ENCODE measurements at regions not wholly inside any gene's neighbourhood (a gene's known extent, or its start where the extent isn't known, plus 50 kb on each side); places are given as distances from the start of the nearest gene placed in this dataset.

DNA sequence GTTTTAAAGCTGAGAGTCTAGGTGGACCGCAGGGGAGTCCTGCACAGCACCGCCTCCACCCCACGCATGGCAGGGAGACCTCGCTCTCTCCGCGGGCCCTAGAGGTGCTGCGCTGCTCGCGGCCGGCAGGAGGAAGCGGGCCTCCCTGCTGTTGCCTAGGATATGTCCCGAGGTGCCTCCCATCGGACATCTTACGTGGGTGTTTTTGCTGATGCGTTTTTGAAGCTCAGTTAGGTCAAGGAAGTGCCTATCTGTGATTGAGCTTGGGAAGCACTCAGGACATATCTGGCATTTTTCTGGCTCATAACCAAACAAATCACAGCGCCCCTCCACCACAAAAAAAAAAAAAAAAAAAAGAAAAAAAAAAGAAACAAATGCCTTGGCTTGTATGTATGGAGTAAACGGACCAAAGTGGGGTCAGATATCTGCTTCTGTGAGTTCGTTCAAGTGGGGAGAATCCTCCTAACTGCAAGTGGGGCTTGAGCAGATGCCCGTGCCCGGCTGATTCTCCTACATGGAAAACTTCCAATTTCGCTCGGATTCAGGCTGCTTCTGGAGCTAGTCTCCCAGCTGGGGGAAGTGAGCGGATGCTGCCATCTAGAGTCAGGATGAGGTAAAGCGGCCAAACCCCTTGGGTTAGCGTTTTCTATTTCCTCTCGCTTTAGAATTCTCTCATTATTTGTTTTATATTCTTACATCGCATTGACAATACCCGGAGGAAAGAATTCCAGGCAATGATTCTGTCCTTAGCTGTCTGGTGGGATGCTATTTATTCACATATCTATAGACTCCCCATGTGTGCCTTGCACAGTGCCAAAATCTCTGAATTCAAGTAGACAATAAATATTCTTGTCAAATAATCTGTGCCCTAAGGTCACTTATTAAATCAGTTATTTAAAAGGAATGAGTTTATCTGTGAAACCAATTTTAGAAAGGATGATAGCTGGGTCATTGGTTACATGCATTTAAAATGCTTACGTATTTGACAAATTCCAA is 95.3 kb downstream of the CD8B2 start:
- TF ChIP-seq, protein P1, sequence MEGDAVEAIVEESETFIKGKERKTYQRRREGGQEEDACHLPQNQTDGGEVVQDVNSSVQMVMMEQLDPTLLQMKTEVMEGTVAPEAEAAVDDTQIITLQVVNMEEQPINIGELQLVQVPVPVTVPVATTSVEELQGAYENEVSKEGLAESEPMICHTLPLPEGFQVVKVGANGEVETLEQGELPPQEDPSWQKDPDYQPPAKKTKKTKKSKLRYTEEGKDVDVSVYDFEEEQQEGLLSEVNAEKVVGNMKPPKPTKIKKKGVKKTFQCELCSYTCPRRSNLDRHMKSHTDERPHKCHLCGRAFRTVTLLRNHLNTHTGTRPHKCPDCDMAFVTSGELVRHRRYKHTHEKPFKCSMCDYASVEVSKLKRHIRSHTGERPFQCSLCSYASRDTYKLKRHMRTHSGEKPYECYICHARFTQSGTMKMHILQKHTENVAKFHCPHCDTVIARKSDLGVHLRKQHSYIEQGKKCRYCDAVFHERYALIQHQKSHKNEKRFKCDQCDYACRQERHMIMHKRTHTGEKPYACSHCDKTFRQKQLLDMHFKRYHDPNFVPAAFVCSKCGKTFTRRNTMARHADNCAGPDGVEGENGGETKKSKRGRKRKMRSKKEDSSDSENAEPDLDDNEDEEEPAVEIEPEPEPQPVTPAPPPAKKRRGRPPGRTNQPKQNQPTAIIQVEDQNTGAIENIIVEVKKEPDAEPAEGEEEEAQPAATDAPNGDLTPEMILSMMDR (IDR thresholded peaks at IDR 0.05; ENCODE audit: insufficient read depth, low read length, poor library complexity, severe bottlenecking): peak; percentile 56
- TF ChIP-seq EZH2phosphoT487 (conservative IDR thresholded peaks at IDR 0.05; ENCODE audit: low read length): no peak
